Liver (tissue), 8 donors: ENCODE measurements at regions not wholly inside any gene's neighbourhood (a gene's known extent, or its start where the extent isn't known, plus 50 kb on each side); places are given as distances from the start of the nearest gene placed in this dataset.

Experiments
- DNase-seq: peaks from one replicate; pipeline ENCODE4 v3.0.0-alpha.2; 2017; ENCODE audit warnings: low spot score
- H3K27ac ChIP-seq, 2 donors: one replicate each; pipeline ENCODE4 v1.7.0; 2013; ENCODE audit warnings: inconsistent platforms in 2 of 2, low read length in 2 of 2, control low read depth in 1 of 2, low read depth in 1 of 2, mild to moderate bottlenecking in 1 of 2
- H3K27me3 ChIP-seq, 4 donors: one replicate each; pipeline versions ENCODE4 v1.6.1 to v1.7.0; 2013; ENCODE audit warnings: low read length in 3 of 4, inconsistent platforms in 1 of 4, mild to moderate bottlenecking in 1 of 4, moderate library complexity in 1 of 4; ENCODE audit not compliant: control insufficient read depth in 4 of 4, insufficient read depth in 4 of 4
- H3K36me3 ChIP-seq, 4 donors: one replicate each; pipeline versions ENCODE4 v1.6.1 to v1.7.0; 2013; ENCODE audit warnings: low read length in 3 of 4, mild to moderate bottlenecking in 3 of 4, low read depth in 1 of 4, moderate library complexity in 1 of 4; ENCODE audit not compliant: control insufficient read depth in 4 of 4, insufficient read depth in 3 of 4
- H3K4me1 ChIP-seq, 4 donors: one replicate each; pipeline versions ENCODE4 v1.6.1 to v1.7.0; 2013; ENCODE audit warnings: low read length in 3 of 4, mild to moderate bottlenecking in 3 of 4, moderate library complexity in 1 of 4; ENCODE audit not compliant: control insufficient read depth in 4 of 4, insufficient read depth in 4 of 4
- H3K4me3 ChIP-seq, 3 donors: one replicate each; pipeline versions ENCODE4 v1.6.1 to v1.7.0; 2013; ENCODE audit warnings: low read length in 3 of 3, control low read depth in 1 of 3, low read depth in 1 of 3, mild to moderate bottlenecking in 1 of 3
- H3K9ac ChIP-seq, 2 donors: one replicate each; pipeline ENCODE4 v1.7.0; 2013; ENCODE audit warnings: low read length in 2 of 2, mild to moderate bottlenecking in 2 of 2, moderate library complexity in 2 of 2, control low read depth in 1 of 2, low read depth in 1 of 2
- H3K9me3 ChIP-seq, 4 donors: one replicate each; pipeline versions ENCODE4 v1.6.1 to v1.7.0; 2013; ENCODE audit warnings: low read length in 3 of 4; ENCODE audit not compliant: control insufficient read depth in 4 of 4
- EGR1 ChIP-seq, 2 donors: IDR thresholded peaks; 2 replicates each; pipeline ENCODE4 v1.6.1; 2016 to 2018; ENCODE audit warnings: antibody characterized with exemption in 2 of 2, low read depth in 2 of 2
- FOXA1 ChIP-seq: IDR thresholded peaks from 2 replicates; pipeline ENCODE4 v1.6.1; 2016; ENCODE audit warnings: antibody characterized with exemption
- FOXA2 ChIP-seq: IDR thresholded peaks from 2 replicates; pipeline ENCODE4 v1.6.1; 2016; ENCODE audit warnings: antibody characterized with exemption
- GABPA ChIP-seq, 2 donors: IDR thresholded peaks in 1 of 2; conservative IDR thresholded peaks in 1 of 2; 2 replicates each; pipeline ENCODE4 v1.6.1; 2016; ENCODE audit warnings: antibody characterized with exemption in 2 of 2, mild to moderate bottlenecking in 1 of 2, moderate library complexity in 1 of 2
- HNF4A ChIP-seq, 2 donors: conservative IDR thresholded peaks; 2 replicates each; pipeline ENCODE4 v1.6.1; 2016; ENCODE audit warnings: antibody characterized with exemption in 2 of 2, mild to moderate bottlenecking in 2 of 2
- HNF4G ChIP-seq: IDR thresholded peaks from 2 replicates; pipeline ENCODE4 v1.6.1; 2016; ENCODE audit warnings: antibody characterized with exemption
- JUND ChIP-seq, 2 donors: IDR thresholded peaks; 2 replicates each; pipeline ENCODE4 v1.6.1; 2016; ENCODE audit warnings: antibody characterized with exemption in 2 of 2
- NR2F2 ChIP-seq: IDR thresholded peaks from 2 replicates; pipeline ENCODE4 v1.6.1; 2016; ENCODE audit warnings: antibody characterized with exemption
- RAD21 ChIP-seq, 2 donors: IDR thresholded peaks; 2 replicates each; pipeline ENCODE4 v1.6.1; 2016; ENCODE audit warnings: antibody characterized with exemption in 2 of 2, mild to moderate bottlenecking in 2 of 2
- RXRA ChIP-seq, 2 donors: IDR thresholded peaks; 2 replicates each; pipeline ENCODE4 v1.6.1; 2017 to 2018; ENCODE audit warnings: antibody characterized with exemption in 2 of 2, mild to moderate bottlenecking in 1 of 2
- SP1 ChIP-seq: IDR thresholded peaks from 2 replicates; pipeline ENCODE4 v1.6.1; 2018; ENCODE audit warnings: antibody characterized with exemption, mild to moderate bottlenecking
- TAF1 ChIP-seq: conservative IDR thresholded peaks from 2 replicates; pipeline ENCODE4 v1.6.1; 2016; ENCODE audit warnings: antibody characterized with exemption, mild to moderate bottlenecking
- YY1 ChIP-seq: IDR thresholded peaks from 2 replicates; pipeline ENCODE4 v1.6.1; 2016; ENCODE audit warnings: antibody characterized with exemption, mild to moderate bottlenecking
- ZBTB33 ChIP-seq: IDR thresholded peaks from 2 replicates; pipeline ENCODE4 v1.6.1; 2016; ENCODE audit warnings: antibody characterized with exemption
- WGBS: extraction: QIAGEN DNeasy Blood & Tissue Kit; methylation state at CpG from one replicate; pipeline ENCODE4 v1.1.7; 2013; 5-methylcytosine and 5-hydroxymethylcytosine counted together
- TF ChIP-seq, protein P1 (sequence below): IDR thresholded peaks from 2 replicates; pipeline ENCODE4 v1.6.1; 2016; ENCODE audit warnings: antibody characterized with exemption
- TF ChIP-seq, protein P2 (sequence below): IDR thresholded peaks from 2 replicates; pipeline ENCODE4 v1.6.1; 2016; ENCODE audit warnings: antibody characterized with exemption
- TF ChIP-seq, protein P3 (sequence below): IDR thresholded peaks from 2 replicates; pipeline ENCODE4 v1.6.1; 2016; ENCODE audit warnings: antibody characterized with exemption, mild to moderate bottlenecking
- TF ChIP-seq, protein P4 (sequence below): fragments of 150-350 bp; IDR thresholded peaks from 2 replicates; pipeline ENCODE4 v1.5.1; 2017; ENCODE audit warnings: improper control_type of control experiment, low read depth, low read length; ENCODE audit not compliant: missing input control
- donor health status: healthy.
- donor health status: healthy.
- donor health status: healthy.
- donor health status: healthy.
- donor health status: healthy.

DNA sequence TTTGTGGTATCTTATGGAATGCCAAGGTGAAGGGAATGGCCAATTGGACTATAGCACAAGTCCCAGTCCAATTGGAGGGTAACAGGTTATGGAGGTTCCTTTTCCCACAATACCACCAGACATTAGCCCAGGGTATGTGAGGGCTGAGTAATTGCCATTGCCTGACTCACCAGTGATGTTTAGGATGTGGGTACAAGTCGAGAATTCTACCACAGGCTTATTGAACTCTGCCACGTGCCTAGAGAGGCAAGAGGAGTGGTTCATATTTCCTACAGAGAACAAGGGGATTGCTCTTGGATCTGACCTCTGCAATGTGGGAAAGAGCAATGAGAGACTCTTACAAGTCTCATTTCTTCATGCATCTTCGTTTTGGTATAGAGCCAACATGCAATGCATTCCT is 85.0 kb upstream of the XCR1 start:
- no peaks in the 10 kb centered on the region for H3K27me3 ChIP-seq
- H3K9ac ChIP-seq: no peak overlapping the region
- no peak for DNase-seq
- H3K36me3 ChIP-seq: no peaks in the 10 kb centered on the region
- no peak overlapping the region for H3K27ac ChIP-seq
- no peak for TF ChIP-seq GABPA (IDR thresholded peaks at IDR 0.05 in 1 of 2, conservative IDR thresholded peaks at IDR 0.05 in 1 of 2)
- TF ChIP-seq YY1: no peak
- TF ChIP-seq NR2F2: no peak
- TF ChIP-seq, protein P1, sequence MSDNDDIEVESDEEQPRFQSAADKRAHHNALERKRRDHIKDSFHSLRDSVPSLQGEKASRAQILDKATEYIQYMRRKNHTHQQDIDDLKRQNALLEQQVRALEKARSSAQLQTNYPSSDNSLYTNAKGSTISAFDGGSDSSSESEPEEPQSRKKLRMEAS: no peak
- no peak for TF ChIP-seq FOXA2
- no peak for TF ChIP-seq RAD21 (IDR thresholded peaks at IDR 0.05)
- no peak for TF ChIP-seq HNF4A (conservative IDR thresholded peaks at IDR 0.05)
- no peak for TF ChIP-seq TAF1
- TF ChIP-seq SP1: no peak
- TF ChIP-seq HNF4G: no peak
- TF ChIP-seq, protein P2, sequence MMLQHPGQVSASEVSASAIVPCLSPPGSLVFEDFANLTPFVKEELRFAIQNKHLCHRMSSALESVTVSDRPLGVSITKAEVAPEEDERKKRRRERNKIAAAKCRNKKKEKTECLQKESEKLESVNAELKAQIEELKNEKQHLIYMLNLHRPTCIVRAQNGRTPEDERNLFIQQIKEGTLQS: no peak
- TF ChIP-seq, protein P3, sequence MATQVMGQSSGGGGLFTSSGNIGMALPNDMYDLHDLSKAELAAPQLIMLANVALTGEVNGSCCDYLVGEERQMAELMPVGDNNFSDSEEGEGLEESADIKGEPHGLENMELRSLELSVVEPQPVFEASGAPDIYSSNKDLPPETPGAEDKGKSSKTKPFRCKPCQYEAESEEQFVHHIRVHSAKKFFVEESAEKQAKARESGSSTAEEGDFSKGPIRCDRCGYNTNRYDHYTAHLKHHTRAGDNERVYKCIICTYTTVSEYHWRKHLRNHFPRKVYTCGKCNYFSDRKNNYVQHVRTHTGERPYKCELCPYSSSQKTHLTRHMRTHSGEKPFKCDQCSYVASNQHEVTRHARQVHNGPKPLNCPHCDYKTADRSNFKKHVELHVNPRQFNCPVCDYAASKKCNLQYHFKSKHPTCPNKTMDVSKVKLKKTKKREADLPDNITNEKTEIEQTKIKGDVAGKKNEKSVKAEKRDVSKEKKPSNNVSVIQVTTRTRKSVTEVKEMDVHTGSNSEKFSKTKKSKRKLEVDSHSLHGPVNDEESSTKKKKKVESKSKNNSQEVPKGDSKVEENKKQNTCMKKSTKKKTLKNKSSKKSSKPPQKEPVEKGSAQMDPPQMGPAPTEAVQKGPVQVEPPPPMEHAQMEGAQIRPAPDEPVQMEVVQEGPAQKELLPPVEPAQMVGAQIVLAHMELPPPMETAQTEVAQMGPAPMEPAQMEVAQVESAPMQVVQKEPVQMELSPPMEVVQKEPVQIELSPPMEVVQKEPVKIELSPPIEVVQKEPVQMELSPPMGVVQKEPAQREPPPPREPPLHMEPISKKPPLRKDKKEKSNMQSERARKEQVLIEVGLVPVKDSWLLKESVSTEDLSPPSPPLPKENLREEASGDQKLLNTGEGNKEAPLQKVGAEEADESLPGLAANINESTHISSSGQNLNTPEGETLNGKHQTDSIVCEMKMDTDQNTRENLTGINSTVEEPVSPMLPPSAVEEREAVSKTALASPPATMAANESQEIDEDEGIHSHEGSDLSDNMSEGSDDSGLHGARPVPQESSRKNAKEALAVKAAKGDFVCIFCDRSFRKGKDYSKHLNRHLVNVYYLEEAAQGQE: no peak
- no peak for TF ChIP-seq JUND (IDR thresholded peaks at IDR 0.05)
- TF ChIP-seq RXRA (IDR thresholded peaks at IDR 0.05): no peak
- TF ChIP-seq ZBTB33: no peak
- TF ChIP-seq EGR1 (IDR thresholded peaks at IDR 0.05; ENCODE audit: low read depth in 2 of 2): no peak
- TF ChIP-seq, protein P4, sequence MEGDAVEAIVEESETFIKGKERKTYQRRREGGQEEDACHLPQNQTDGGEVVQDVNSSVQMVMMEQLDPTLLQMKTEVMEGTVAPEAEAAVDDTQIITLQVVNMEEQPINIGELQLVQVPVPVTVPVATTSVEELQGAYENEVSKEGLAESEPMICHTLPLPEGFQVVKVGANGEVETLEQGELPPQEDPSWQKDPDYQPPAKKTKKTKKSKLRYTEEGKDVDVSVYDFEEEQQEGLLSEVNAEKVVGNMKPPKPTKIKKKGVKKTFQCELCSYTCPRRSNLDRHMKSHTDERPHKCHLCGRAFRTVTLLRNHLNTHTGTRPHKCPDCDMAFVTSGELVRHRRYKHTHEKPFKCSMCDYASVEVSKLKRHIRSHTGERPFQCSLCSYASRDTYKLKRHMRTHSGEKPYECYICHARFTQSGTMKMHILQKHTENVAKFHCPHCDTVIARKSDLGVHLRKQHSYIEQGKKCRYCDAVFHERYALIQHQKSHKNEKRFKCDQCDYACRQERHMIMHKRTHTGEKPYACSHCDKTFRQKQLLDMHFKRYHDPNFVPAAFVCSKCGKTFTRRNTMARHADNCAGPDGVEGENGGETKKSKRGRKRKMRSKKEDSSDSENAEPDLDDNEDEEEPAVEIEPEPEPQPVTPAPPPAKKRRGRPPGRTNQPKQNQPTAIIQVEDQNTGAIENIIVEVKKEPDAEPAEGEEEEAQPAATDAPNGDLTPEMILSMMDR: no peak
- TF ChIP-seq FOXA1: no peak
- no peaks in the 10 kb centered on the region for H3K9me3 ChIP-seq
- H3K4me1 ChIP-seq: peaks cover 0 to 4% (median 0%) of the 10 kb centered on the region in 4 donors
- WGBS: 74% methylated on average over 3 of the region's 3 CpGs
- H3K4me3 ChIP-seq: no peak overlapping the region
